Body of pancreas (tissue), 4 donors: ENCODE measurements at regions not wholly inside any gene's neighbourhood (a gene's known extent, or its start where the extent isn't known, plus 50 kb on each side); places are given as distances from the start of the nearest gene placed in this dataset.
A peak's percentile ranks its signal among the peaks of the same experiment; 100 is the strongest.
"Not testable (repeated sequence)": the region's sequence is repeated elsewhere in the genome, so short reads cannot be mapped to it uniquely, and the experiment has no call there.

ENCODE experiments used
- ATAC-seq: fragments of 150-250 bp; one replicate; pipeline ENCODE4 v1.9.1; 2016
- DNase-seq, 4 donors: peaks; one replicate each; pipeline ENCODE4 v3.0.0-alpha.2; 2019
- H3K27ac ChIP-seq, 4 donors: fragments of 200-600 bp; sonication (generic); 1 replicate in 3 of 4; 2 replicates in 1 of 4; pipeline versions ENCODE4 v1.5.1 to v1.6.1; 2016 to 2019; ENCODE audit warnings: mild to moderate bottlenecking in 1 of 4, mixed read lengths in 1 of 4, moderate library complexity in 1 of 4
- H3K27me3 ChIP-seq, 2 donors: fragments of 200-600 bp; sonication (generic); one replicate each; pipeline ENCODE4 v1.6.0; 2016; ENCODE audit warnings: mild to moderate bottlenecking in 1 of 2
- H3K36me3 ChIP-seq, 2 donors: fragments of 200-600 bp; sonication (generic); replicated peaks in 1 of 2; 2 replicates each; pipeline ENCODE4 v1.5.1; 2016; ENCODE audit warnings: low read depth in 2 of 2; ENCODE audit not compliant: insufficient read depth in 1 of 2
- H3K4me1 ChIP-seq: fragments of 200-600 bp; sonication (generic); one replicate; pipeline ENCODE4 v1.6.0; 2016
- H3K4me3 ChIP-seq, 2 donors: fragments of 200-600 bp; sonication (generic); 1 replicate in 1 of 2; 2 replicates in 1 of 2; pipeline ENCODE4 v1.5.1; 2016 to 2019
- H3K9me3 ChIP-seq, 3 donors: fragments of 200-600 bp; sonication (generic); 1 replicate in 2 of 3; 2 replicates in 1 of 3; pipeline ENCODE4 v1.5.1; 2016
- POLR2A ChIP-seq, 3 donors: fragments of 450-650 bp; IDR thresholded peaks; one replicate each; pipeline ENCODE4 v1.6.1; 2016; ENCODE audit warnings: antibody characterized with exemption in 3 of 3, mild to moderate bottlenecking in 2 of 3
- WGBS, 2 donors: methylation state at CpG; one replicate each; pipeline ENCODE4 v1.1.5; 2017; 5-methylcytosine and 5-hydroxymethylcytosine counted together
- intact Hi-C: fragments of 100-400 bp; cut with DNase I; formaldehyde crosslinking; loops from one replicate; pipeline ENCODE4 v1.15.1; 2023

DNA sequence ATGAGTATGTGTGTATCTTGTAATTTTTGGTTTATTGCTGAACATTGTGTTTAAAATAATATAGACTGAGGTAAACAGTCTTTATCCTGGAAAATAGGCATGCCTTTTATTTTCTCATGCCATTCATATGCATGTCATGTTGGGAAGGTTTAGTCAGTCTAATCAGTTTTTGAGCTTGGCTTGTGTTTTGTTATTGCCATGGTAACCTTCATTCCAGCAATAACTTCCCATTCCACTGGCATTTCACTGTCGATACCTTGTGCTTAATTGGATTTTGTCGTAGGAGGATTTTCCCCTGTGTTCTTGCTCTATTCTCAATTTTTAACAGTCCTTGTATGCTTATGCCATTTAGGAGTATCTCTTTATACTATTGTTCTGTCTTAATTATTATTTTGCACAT, 563.6 kb downstream of the TTLL7 start:
- intact Hi-C loops, H3K4me1 ChIP-seq, H3K27ac ChIP-seq, H3K9me3 ChIP-seq, H3K27me3 ChIP-seq, H3K4me3 ChIP-seq, DNase-seq, H3K36me3 ChIP-seq, ATAC-seq: not testable (repeated sequence)
- WGBS, 2 donors: 69 to 84% methylated on average over 2 of the region's 2 CpGs

DNA sequence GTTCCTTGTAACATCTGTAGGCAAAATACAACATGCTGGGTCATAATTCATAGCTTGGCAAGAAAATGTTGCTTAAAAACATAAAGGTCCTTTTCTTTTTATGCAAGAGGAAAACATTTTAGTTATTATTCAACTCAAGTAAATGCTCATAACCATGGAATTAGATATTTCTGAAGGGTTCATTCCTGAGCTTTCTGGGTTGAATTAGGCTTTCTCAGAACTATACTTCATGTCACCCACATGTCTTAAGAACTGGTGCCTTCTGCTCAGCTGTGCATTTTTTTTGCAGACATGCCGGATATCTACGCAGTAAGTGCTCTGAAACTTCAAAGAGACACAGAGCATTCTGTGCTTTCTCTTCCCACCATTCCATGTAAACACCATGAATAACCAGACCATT, 571.4 kb downstream of the TTLL7 start:
- DNase-seq, H3K27ac ChIP-seq, H3K36me3 ChIP-seq, intact Hi-C loops, H3K4me3 ChIP-seq, H3K4me1 ChIP-seq, ATAC-seq, H3K9me3 ChIP-seq, H3K27me3 ChIP-seq: not testable (repeated sequence)
- 86 to 92% methylated on average over 2 of the region's 2 CpGs for WGBS, 2 donors

DNA sequence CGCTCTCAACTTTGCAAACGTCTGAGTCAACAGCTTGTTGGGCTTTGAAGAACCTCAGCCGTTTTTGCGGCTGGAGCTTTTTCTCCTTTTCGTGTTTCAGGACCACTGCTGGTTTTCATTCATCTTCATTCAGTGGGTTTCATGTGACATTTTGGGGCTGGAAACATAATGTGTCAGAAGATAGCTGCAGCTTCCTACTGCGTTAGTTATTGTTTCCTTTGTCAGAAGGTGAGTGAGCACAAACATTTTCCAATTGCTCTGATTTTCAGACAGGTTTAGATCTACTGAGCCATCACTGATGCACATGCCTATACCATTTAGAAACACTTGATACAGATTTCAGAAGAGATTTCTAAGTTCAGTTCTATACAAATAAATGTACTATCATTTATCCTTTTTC, 575.5 kb downstream of the TTLL7 start:
- H3K4me3 ChIP-seq, H3K36me3 ChIP-seq, DNase-seq, intact Hi-C loops, H3K9me3 ChIP-seq, H3K27me3 ChIP-seq, H3K27ac ChIP-seq, H3K4me1 ChIP-seq, ATAC-seq: not testable (repeated sequence)
- 87 to 89% methylated on average over 6 of the region's 6 CpGs for WGBS, 2 donors

DNA sequence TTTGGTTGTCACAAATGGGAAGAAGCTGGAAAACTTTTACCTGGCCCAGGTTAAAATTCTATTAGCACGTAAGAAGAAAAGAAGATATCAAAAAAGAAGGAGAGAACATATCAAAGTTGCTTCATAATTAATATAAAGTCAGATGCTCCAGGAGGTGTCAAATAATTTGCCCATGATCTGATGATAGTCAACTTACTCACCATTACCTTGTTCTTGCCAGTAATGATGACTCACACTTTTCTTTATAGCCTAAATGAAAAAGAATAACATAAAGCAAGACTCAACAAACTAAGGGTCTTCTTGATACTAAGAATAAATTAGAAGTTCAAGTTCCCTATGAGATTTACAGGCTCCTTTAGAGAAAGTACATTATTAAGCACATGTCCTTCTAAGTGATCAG, 580.4 kb downstream of the TTLL7 start:
- ATAC-seq (no peak), DNase-seq (no peak)
- no peak for TF ChIP-seq POLR2A (IDR thresholded peaks at IDR 0.05)
- no peak overlapping the region for H3K27ac ChIP-seq
- H3K36me3 ChIP-seq: no peaks in the 10 kb centered on the region
- no peaks in the 10 kb centered on the region for H3K9me3 ChIP-seq
- intact Hi-C loops: no loop called here
- no peaks in the 10 kb centered on the region for H3K4me1 ChIP-seq
- H3K27me3 ChIP-seq: no peaks in the 10 kb centered on the region
- no peak overlapping the region for H3K4me3 ChIP-seq
- WGBS, 2 donors: 86 to 87% methylated on average over 1 of the region's 1 CpG

DNA sequence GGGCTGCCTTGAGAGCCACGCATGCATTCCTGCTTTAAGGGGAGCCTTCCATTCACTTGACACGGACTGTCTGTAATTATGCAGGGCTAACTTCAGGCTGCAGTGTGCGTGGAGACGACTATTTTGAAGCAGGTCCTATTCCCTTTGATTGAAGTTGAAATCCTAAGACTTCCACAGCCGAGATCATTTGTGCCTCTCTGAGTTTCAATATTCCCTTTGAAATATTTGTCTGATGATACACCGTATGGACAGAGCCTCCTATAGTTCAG, 585.2 kb downstream of the TTLL7 start:
- H3K4me3 ChIP-seq, ATAC-seq, H3K9me3 ChIP-seq, H3K36me3 ChIP-seq, intact Hi-C loops, H3K27me3 ChIP-seq, H3K27ac ChIP-seq, H3K4me1 ChIP-seq, DNase-seq: not testable (repeated sequence)
- WGBS, 2 donors: 50 to 57% methylated on average over 2 to 3 of the region's 6 CpGs

DNA sequence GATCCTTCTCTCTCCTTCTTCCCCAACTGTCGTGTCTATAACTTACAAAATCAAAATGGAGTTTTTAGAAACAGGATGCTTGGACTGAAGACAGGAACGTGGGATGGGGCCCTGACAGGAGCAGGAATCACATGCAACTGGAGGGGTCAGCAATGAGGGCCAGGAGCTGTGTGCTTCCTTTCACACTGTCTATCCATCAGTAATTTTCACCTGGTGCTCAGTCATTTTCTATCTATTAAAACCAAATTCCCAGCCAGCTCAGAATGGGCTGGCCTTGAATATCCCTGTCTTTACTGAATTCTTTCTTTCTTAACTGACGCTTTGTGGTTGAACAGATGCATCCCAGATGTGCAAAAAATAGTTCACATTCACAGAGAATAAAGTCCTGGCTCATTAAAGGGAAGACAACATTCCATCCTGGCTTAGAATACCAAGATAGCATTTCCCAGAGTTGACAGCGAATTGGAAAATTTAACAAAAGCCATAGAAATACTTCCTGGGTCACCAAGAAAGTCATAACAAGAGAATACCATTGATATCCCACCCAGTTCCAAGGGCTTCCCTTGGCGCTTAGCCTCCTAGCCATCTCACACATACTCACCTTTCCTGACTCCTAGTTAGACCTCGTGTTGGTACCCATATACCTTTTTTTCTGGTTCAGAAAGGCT, 588.1 kb downstream of the TTLL7 start:
- intact Hi-C loops, H3K27ac ChIP-seq, H3K4me3 ChIP-seq, H3K36me3 ChIP-seq, H3K9me3 ChIP-seq, H3K27me3 ChIP-seq, DNase-seq, H3K4me1 ChIP-seq: not testable (repeated sequence)
- WGBS, 2 donors: 63 to 71% methylated on average over 5 of the region's 6 CpGs
- ATAC-seq: peak; percentile 21

DNA sequence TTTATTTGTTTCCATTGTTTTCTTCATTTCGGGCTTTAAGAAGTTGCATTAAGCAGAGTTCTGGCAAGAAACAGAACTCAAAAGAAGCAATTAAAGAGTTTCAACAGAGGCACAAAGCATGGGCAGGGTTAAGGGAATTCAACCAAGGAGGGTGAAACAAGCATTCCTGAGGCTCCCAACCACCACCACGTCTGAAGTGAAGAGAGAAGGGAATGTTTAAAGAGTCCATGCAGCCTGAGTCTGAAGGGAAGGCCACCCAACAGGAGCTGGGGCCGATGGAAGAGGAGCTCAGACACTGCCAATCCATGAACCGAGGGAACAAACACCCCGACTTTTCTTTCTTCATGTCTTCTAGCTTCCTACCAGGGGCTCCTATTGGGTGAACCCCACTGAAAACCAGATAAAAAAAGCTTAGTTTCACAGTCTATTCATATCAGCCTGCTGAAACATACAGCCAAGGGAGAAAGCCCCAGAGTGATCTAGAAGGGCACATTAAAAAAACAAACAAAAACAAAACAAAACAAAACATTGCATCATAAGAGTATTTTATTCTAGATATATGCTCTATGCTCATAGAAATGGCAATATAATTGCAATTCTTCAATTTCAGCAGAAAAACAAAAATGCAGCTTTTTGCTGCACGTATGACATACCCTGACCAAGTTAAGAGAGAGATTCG, 592.1 kb downstream of the TTLL7 start:
- 93 to 95% methylated on average over 3 of the region's 7 CpGs for WGBS, 2 donors
- intact Hi-C loops, H3K27ac ChIP-seq, ATAC-seq, H3K4me1 ChIP-seq, H3K9me3 ChIP-seq, H3K27me3 ChIP-seq, H3K4me3 ChIP-seq, DNase-seq, H3K36me3 ChIP-seq: not testable (repeated sequence)

DNA sequence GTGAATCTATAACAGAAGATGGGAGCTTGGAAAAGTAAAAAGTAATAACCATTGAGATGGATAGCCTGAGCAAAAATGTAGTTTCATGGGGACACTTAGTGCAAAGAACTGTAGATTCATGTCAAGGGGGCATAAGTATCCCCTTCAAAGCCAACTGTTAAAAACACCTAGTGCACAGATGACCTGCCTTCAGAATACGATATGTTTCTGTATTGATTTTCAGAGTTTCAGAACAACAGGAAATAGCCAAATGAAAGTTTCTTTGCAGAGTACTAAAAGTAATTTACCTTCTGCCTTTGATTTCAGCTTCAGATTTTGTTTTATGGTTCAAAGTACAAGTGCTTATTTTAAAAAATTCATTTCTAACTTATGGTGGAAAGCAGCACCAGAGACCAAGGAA, 593.1 kb downstream of the TTLL7 start:
- H3K27me3 ChIP-seq, H3K36me3 ChIP-seq, H3K9me3 ChIP-seq, H3K4me3 ChIP-seq, H3K4me1 ChIP-seq, intact Hi-C loops, H3K27ac ChIP-seq, DNase-seq, ATAC-seq: not testable (repeated sequence)
- WGBS, 2 donors: 80 to 86% methylated on average over 1 of the region's 1 CpG

DNA sequence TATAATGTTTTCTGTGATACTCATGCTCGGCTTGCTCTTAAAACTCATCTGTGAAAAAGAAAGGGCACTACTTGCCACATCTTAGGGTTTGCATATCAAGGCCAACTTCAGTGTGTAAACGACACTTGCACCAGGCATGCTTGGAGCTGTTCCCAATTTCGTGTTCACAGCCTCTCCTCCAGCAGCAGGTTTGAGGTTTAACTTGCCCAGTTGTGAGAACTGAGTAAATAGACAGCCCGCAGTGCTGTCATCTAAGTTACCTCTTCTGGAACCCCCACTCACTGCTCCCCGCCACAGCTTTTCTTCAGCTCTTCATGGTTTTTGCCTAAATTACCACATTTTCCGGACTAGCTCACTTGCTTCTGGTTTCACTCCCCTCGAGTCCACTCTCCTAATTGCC, 595.4 kb downstream of the TTLL7 start:
- not testable (repeated sequence) for DNase-seq, ATAC-seq

DNA sequence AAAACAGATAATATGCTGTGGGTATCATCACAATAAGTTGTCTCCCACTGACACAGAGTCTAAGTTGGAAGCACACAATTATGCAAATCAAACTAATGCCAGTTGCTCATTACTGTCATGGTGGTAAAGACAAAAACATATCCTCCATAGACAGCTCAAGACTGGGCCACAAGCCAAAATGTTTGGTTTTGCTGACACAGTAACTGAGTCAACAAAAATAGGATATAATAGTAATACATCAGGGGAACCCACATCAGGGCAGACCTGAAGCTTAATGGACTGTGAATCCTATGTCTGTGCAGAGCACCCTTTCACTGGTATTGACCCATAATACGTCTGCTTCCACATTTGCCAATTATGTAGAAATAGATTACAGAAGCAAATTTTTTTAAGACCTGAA, 597.8 kb downstream of the TTLL7 start:
- ATAC-seq, intact Hi-C loops, H3K27ac ChIP-seq, H3K4me1 ChIP-seq, H3K9me3 ChIP-seq, H3K36me3 ChIP-seq, H3K27me3 ChIP-seq, H3K4me3 ChIP-seq: not testable (repeated sequence)
- peak in 3 of 4 donors; percentile 9 to 13 (median 13) for DNase-seq
- 75 to 100% methylated on average over 1 of the region's 1 CpG for WGBS, 2 donors

More for the DNA sequence above, 595.4 kb downstream of the TTLL7 start:
- H3K4me1 ChIP-seq, H3K27ac ChIP-seq, intact Hi-C loops, H3K9me3 ChIP-seq, H3K36me3 ChIP-seq, H3K27me3 ChIP-seq, H3K4me3 ChIP-seq: not testable (repeated sequence)
- WGBS, 2 donors: 48 to 57% methylated on average over 7 of the region's 7 CpGs

DNA sequence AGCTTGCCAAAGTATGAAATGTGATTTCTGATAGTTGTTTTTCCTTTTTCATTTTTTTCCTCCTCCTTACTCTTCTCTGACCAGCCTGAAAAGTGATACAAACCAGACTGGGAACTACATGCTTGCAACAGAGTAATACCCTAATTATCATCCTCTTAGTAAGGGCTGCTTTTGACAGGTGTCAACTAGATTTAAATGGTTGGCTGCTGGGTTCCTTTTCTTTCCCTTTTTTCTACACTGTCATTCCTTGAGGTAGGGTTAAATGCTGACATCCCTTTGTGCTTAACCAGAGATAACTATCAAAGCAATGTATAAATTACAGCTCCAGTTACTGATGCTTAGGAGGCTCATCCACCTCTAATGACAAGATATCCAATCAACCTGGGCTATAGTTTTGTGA, 598.8 kb downstream of the TTLL7 start:
- ATAC-seq, H3K4me3 ChIP-seq, H3K4me1 ChIP-seq, intact Hi-C loops, H3K27ac ChIP-seq, DNase-seq, H3K36me3 ChIP-seq, H3K27me3 ChIP-seq, H3K9me3 ChIP-seq: not testable (repeated sequence)

DNA sequence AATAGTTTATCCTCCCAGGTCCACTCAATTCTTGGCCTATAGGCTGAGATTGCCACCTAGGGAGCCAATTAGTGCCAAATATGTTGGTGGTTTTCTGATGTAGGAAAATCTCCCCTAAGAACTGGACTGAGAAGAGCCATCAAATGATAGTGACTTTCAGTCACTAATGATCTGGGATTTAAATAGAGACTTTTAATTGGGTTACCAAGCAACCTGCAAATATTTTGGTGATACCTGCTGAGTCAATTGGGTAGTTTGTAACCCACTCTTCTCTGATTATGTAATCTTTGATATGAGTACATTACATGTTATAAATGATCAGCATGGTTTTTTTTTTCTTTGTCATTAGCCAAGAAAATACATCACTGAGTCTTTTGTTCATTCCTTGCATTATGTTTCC, 600.8 kb downstream of the TTLL7 start:
- H3K4me1 ChIP-seq, H3K9me3 ChIP-seq, intact Hi-C loops, H3K36me3 ChIP-seq, H3K4me3 ChIP-seq, H3K27me3 ChIP-seq, H3K27ac ChIP-seq, ATAC-seq, DNase-seq: not testable (repeated sequence)
